Mesenteric fat pad (tissue), 1 donor: ENCODE measurements at regions not wholly inside any gene's neighbourhood (a gene's known extent, or its start where the extent isn't known, plus 50 kb on each side); places are given as distances from the start of the nearest gene placed in this dataset.

Source experiments
- DNase-seq: peaks from one replicate; pipeline ENCODE4 v3.0.0-alpha.2; 2020; ENCODE audit warnings: low spot score
- donor health status: DM: yes; HTN: yes; CAD: no.

- no peak for DNase-seq
Measured at GRCh38 chr2:2703172-2703571, 372.1 kb upstream of the MYT1L start.

- DNase-seq: no peak
Measured at GRCh38 chr2:2702385-2702784, 371.3 kb upstream of the MYT1L start.

GRCh38 chr2:2701813-2702212, 370.7 kb upstream of the MYT1L start:
- no peak for DNase-seq

GRCh38 chr2:2701176-2701781, 370.2 kb upstream of the MYT1L start:
- DNase-seq: no peak

DNA sequence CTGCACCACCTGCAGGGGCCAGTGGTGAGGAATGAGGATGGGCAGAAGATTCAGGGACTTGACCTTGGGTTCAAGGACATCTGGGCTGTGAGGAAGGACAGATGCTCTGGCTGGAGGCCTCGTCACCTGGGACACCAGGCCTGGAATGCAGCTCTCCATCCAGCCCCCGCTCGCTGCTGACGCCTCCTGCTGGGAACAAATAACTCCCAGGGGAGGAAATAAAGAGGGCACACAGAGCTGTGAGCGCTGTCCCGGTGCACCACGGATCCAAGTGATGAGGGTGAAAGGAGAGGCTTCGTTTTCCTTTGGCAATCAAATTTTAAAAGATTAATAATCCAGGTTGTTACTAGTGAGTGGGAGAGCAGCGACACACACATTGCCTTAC, 368.0 kb upstream of the MYT1L start:
- DNase-seq: no peak

GRCh38 chr2:2698182-2699120, 367.4 kb upstream of the MYT1L start:
- no peak for DNase-seq

GRCh38 chr2:2696733-2697455, 365.8 kb upstream of the MYT1L start:
- no peak for DNase-seq

GRCh38 chr2:2696325-2696724, 365.2 kb upstream of the MYT1L start:
- no peak for DNase-seq

DNA sequence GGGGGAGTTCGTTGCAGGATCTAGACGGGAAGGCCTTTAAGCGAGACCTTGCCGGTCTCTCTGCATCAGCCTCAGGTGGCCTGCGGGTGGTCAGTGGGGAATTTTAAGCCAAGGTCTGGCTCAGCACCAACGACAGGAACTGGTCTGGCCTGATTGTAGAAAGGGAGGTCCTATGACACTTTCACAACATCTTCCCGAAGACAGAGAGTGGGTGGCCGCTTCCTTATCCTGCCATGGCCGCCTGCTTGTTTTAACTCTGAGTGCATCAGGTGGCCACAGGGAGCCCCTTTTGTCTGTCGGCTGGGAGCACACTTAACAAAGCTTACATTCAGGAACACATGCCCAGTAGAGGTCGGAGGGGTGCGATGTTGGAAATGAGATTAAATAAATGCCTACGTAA, 363.7 kb upstream of the MYT1L start:
- no peak for DNase-seq

- DNase-seq: no peak
Measured at GRCh38 chr2:2692599-2693389, 361.7 kb upstream of the MYT1L start.

DNA sequence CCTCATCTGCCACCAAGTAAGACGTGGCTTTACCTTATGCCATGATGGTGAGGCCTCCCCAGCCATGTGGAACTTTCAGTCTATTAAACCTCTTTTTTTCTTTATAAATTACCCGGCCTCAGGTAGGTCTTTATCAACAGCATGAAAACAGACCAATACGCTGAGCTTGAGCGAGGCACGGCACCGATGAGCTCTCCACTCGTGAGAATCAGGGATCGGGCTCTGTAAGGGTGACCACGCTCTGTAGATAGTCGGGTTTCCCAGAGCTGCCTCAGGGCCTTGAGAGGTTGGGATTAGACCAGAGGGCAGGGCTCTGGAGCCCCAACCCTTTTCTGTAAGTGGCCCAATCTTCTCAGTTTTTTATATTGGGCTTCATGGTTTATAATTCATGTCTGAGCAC, 360.3 kb upstream of the MYT1L start:
- DNase-seq: no peak

DNA sequence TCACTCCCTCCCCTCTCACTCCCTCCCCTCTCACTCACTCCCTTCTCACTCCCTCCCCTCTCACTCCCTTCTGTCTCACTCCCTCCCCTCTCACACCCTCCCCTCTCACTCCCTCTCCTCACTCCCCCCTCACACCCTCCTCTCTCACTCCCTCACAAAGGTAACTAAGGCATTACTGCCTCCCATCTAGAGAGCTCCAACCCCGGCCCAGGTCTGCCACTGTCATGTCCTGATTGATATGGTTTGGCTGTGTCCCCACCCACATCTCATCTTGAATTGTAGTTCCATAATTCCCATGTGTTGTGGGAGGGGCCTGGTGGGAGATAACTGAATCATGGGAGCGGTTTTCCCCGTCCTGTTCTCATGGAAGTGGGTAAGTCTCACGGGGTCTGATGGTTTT, 359.9 kb upstream of the MYT1L start:
- no peak for DNase-seq

DNA sequence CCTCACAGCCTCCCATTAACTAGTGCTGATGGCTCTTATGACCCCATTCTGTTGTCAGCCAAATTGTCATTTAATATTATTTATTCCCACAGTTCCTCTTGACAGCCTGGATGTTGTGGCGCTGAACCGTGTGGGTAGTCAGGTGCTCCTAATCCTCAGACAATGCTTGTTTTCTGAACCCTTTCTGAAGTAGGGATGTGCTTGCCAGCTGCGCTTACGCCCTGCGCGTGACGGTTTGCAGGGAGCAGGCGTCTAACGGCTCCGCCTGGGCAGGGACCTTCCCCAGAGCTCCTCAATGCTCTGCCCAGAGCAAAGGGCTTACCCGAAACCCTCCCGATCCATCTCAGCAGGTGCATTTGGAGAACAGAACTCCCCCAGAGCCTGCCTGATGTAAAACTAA, 358.2 kb upstream of the MYT1L start:
- DNase-seq: no peak

DNA sequence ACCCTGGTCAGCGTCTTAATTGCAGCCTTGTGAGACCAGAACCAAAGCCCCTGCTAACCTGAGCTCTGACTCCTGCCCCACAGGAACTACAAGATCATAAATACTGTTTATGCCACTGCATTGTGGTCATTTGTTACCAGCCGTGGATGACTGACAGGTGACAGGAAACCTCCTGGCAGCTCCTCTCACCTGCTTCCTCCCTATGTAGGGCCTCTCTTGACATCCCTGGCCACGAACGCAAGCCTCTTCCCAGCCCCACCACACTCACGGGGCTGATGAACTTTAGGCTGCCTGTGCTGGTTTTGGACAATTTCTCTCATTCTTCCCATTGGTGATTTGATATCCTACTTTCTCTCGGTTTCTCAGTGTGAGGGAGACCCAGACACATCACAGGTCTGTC, 357.2 kb upstream of the MYT1L start:
- DNase-seq: no peak

- DNase-seq: no peak
Measured at GRCh38 chr2:2687745-2688144, 356.7 kb upstream of the MYT1L start.

DNA sequence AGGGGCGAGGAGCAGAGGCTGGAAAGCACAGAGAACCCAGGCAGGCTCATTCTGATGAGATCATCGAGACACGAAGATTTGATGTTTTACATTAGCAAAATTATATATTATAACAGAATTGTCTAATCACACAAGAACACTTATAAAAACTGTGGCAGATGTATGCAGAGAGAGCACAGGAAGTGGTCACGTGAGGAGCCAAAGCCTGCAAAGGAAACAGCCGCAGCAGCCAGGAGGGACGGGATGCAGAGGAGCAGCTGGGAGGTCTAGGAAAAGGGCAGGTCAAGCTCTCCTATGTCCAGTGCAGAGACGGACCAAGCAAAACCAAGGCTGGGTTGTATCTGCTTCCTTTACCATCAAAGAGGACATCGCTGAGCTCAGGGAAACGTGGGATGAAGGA, 355.1 kb upstream of the MYT1L start:
- no peak for DNase-seq

DNA sequence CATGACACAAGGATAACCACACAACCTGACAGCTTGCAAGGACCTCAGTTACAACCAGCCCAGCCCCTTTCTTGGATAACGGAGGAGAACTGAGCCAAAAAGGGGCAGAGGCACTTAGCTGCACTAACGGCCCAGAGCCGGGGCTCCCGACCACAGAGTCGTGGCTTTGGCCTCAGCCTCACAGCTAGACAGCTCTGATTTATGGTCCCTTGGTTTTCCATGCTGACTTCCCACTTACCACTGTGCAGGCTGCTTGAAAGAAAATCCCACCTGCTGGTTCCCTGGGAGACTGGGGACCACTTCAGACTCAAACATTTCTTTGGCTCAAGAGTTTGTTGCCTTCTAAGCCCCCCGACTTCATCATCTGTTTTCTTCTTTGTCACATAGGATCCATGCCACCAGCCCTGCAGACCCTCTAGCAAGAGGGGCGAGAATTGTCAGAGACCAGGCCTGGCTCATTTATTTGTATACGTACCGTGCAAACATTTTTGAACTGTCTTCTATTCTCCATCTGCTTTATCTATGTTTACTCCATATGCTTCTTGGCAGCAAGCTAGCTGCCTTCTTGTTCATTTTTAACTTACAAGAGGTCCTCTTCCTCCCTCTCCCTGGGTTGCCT, 352.6 kb upstream of the MYT1L start:
- DNase-seq: no peak

DNA sequence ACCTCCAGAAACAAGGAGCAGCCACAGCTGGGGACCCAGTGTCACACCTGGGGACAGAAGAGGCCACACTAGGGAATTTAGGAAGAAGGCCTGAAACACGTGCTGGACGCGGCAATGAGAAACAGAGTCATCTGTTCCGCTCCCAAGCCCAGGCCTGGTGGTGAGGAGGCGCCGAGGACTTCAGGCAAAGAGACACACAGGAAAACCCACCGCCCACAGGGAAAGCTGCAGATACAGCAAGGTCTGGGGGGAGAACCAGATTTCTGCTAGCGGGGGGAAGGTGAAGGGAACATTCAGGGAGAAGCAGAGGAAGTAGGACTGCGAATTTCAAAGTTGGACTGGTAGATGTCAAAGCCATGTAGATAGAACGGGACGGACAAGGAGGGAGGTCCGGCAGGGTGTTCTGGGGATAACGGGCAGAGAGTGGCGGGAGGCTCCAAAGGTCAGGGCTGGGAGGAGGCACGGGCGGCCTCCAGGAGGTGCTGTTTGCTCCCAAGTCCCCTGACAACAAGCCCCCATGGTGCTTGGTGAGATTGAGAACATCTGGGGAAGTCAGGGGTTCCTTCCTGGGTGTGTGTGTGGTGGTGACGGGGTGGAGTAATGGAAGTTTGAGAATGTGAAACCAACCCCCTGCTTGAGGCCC, 351.7 kb upstream of the MYT1L start:
- no peak for DNase-seq

DNA sequence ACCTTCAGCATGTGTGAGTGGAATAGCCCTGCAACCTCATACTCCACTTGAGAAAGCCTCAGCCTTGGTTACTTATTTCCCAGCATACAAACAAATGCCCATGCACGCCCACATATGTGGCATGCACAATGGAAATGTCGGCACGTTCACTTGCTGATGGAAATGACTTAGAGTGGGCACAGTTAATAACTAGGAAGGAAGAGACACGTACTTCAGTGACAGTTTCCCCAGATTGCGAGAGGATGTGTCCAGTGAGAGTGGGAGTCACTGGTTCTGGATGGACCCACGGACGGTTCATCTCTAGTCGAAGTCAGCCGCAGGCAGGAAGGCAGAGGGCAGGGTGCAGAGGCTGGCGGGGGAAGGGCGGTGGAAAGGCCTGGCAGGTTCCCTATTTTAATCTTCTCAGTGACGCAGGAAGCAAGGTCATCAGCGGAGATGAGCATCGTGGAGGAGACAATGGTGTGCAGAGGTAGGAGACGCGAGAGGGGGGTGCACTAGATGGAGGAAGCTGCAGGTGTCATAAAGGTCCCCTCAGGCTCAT, 350.7 kb upstream of the MYT1L start:
- no peak for DNase-seq

DNA sequence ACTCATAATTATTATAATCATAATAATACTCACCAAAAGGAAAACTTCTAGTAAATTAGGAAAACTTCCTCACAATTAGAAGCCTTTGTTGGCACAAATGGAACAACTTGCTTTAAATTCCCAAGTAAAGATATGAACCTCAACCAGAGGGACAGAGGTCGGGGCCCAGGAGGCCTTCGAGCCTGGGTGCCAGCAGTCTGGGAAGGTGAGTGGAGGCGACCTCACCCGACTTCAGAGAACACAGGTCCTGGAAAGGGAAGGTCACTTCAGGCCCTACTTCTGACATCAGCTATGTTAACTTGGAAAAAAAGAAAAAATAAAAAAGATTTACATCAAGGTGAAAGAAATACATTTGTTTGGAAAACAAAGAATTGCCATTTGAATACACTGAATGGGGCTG, 350.0 kb upstream of the MYT1L start:
- DNase-seq: no peak
